ENCODE measurements at regions not wholly inside any gene's neighbourhood (a gene's known extent, or its start where the extent isn't known, plus 50 kb on each side); places are given as distances from the start of the nearest gene placed in this dataset.
"Not testable (repeated sequence)": the region's sequence is repeated elsewhere in the genome, so short reads cannot be mapped to it uniquely, and the experiment has no call there.

GRCh38 chrX:131693359-131693758 is 149.5 kb downstream of the OR13H1 start:
- H3K9me3 ChIP-seq (ENCODE audit: control insufficient read depth in 1 of 2, insufficient read depth in 1 of 2, low read length in 2 of 2), result no peaks in the 10 kb centered on the region
- no peak for TF ChIP-seq CTCF (IDR thresholded peaks at IDR 0.05)
- Mint-ChIP-seq H3K27ac (no peak overlapping the region), H3K36me3 (ENCODE audit: low read depth) (no peaks in the 10 kb centered on the region), H3K27me3 (no peaks in the 10 kb centered on the region), H3K4me3 (no peak overlapping the region), H3K4me1 (ENCODE audit: low read depth) (no peaks in the 10 kb centered on the region), H3K9me3 (no peaks in the 10 kb centered on the region)
- H3K27me3 ChIP-seq (ENCODE audit: control insufficient read depth in 1 of 2, insufficient read depth in 2 of 2, low read length in 2 of 2), result no peaks in the 10 kb centered on the region
- no peaks in the 10 kb centered on the region for H3K4me1 ChIP-seq (ENCODE audit: insufficient read depth, low read length)
- intact Hi-C loops (cut with DNase I, micrococcal nuclease), result no loop called here
- ChIA-PET CTCF (no interaction called here), POLR2A (no interaction called here)
- H3K36me3 ChIP-seq (ENCODE audit: insufficient read depth, low read length), result no peaks in the 10 kb centered on the region
- ATAC-seq (ENCODE audit: poor library complexity), result no peak
- H3K27ac ChIP-seq (ENCODE audit: low read depth in 1 of 2, low read length in 2 of 2), result no peak overlapping the region
- DNase-seq, result no peak
- H3K4me3 ChIP-seq (ENCODE audit: low read length), result no peak overlapping the region

- H3K4me3 Mint-ChIP-seq; H3K36me3 Mint-ChIP-seq (ENCODE audit: low read depth); H3K4me1 Mint-ChIP-seq (ENCODE audit: low read depth); H3K27me3 Mint-ChIP-seq; H3K4me3 ChIP-seq (ENCODE audit: low read length); H3K27ac Mint-ChIP-seq; H3K36me3 ChIP-seq (ENCODE audit: insufficient read depth, low read length); DNase-seq; intact Hi-C loops (cut with DNase I, micrococcal nuclease); ATAC-seq (ENCODE audit: poor library complexity); POLR2A ChIA-PET; H3K4me1 ChIP-seq (ENCODE audit: insufficient read depth, low read length); H3K27ac ChIP-seq (ENCODE audit: low read depth in 1 of 2, low read length in 2 of 2); CTCF ChIA-PET; H3K9me3 Mint-ChIP-seq; H3K9me3 ChIP-seq (ENCODE audit: control insufficient read depth in 1 of 2, insufficient read depth in 1 of 2, low read length in 2 of 2); H3K27me3 ChIP-seq (ENCODE audit: control insufficient read depth in 1 of 2, insufficient read depth in 2 of 2, low read length in 2 of 2): not testable (repeated sequence)
Observed at GRCh38 chrX:131696989-131697388, 153.1 kb downstream of the OR13H1 start.

- Histone ChIP-seq H3K4me1 (ENCODE audit: insufficient read depth, low read length) (no peaks in the 10 kb centered on the region), H3K4me3 (ENCODE audit: low read length) (no peak overlapping the region), H3K27ac (ENCODE audit: low read depth in 1 of 2, low read length in 2 of 2) (no peak overlapping the region), H3K27me3 (ENCODE audit: control insufficient read depth in 1 of 2, insufficient read depth in 2 of 2, low read length in 2 of 2) (no peaks in the 10 kb centered on the region), H3K36me3 (ENCODE audit: insufficient read depth, low read length) (no peaks in the 10 kb centered on the region), H3K9me3 (ENCODE audit: control insufficient read depth in 1 of 2, insufficient read depth in 1 of 2, low read length in 2 of 2) (no peaks in the 10 kb centered on the region)
- Mint-ChIP-seq H3K36me3 (ENCODE audit: low read depth) (no peaks in the 10 kb centered on the region), H3K27me3 (no peaks in the 10 kb centered on the region), H3K4me1 (ENCODE audit: low read depth) (no peaks in the 10 kb centered on the region), H3K4me3 (no peak overlapping the region), H3K27ac (no peak overlapping the region), H3K9me3 (no peaks in the 10 kb centered on the region)
- TF ChIP-seq CTCF (IDR thresholded peaks at IDR 0.05), result no peak
- POLR2A ChIA-PET, result no interaction called here
- ATAC-seq (ENCODE audit: poor library complexity), result no peak
- intact Hi-C loops (cut with DNase I, micrococcal nuclease), result no loop called here
- CTCF ChIA-PET, result interaction anchor here (1.0 kb wide), 1 partner anchor 9 kb away, joined by 3 read pairs; no protein-coding TSS in a partner anchor
- DNase-seq, result no peak
Observed at GRCh38 chrX:131703646-131704045, 159.8 kb downstream of the OR13H1 start.

DNA sequence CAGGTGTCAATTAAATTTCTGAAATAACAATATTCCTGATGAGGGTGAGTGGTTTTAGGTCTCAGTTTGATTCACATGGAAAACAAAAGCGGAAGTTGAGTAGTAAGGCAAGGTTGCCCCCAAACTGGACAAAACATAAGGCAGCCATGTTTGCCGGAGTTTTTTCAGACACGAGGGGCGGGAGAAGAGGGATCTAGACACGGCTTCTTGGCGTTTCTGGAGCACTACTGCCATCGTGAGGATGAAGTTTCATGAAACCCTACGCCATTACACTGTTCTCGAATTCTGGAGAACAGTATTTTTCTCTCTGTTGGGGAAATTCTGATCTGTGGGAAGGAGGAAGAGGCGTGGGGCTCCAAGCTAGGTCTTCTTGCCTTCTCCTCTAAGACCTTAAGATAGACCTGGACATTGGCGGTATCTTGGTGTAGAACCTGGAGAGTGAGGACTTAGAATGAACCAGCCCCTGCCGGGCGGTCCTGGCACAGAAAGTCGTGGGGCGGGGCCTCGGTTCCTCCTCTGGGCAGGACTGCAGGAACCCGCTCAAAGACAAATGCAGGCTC is 160.3 kb downstream of the OR13H1 start:
- Mint-ChIP-seq H3K36me3 (ENCODE audit: low read depth) (no peaks in the 10 kb centered on the region), H3K9me3 (no peaks in the 10 kb centered on the region), H3K4me3 (no peak overlapping the region), H3K27me3 (no peaks in the 10 kb centered on the region), H3K27ac (no peak overlapping the region), H3K4me1 (ENCODE audit: low read depth) (no peaks in the 10 kb centered on the region)
- Histone ChIP-seq H3K27ac (ENCODE audit: low read depth in 1 of 2, low read length in 2 of 2) (no peak overlapping the region), H3K27me3 (ENCODE audit: control insufficient read depth in 1 of 2, insufficient read depth in 2 of 2, low read length in 2 of 2) (no peaks in the 10 kb centered on the region), H3K4me1 (ENCODE audit: insufficient read depth, low read length) (no peaks in the 10 kb centered on the region), H3K4me3 (ENCODE audit: low read length) (no peak overlapping the region), H3K36me3 (ENCODE audit: insufficient read depth, low read length) (no peaks in the 10 kb centered on the region), H3K9me3 (ENCODE audit: control insufficient read depth in 1 of 2, insufficient read depth in 1 of 2, low read length in 2 of 2) (no peaks in the 10 kb centered on the region)
- ATAC-seq (ENCODE audit: poor library complexity) (no peak), DNase-seq (peak in 4 of 14 experiments; percentile 79 to 94 (median 88))
- no peak for TF ChIP-seq CTCF (IDR thresholded peaks at IDR 0.05)
- intact Hi-C loops (cut with DNase I, micrococcal nuclease), result no loop called here
- CTCF ChIA-PET, result interaction anchor here (1.5 kb wide), 1 partner anchor 49 kb away, joined by 5 read pairs; no protein-coding TSS in a partner anchor
- POLR2A ChIA-PET, result no interaction called here

Measured in CD4-positive, alpha-beta T cell (primary cell).